GM18519 (cell line): ENCODE measurements at regions not wholly inside any gene's neighbourhood (a gene's known extent, or its start where the extent isn't known, plus 50 kb on each side); places are given as distances from the start of the nearest gene placed in this dataset.
"Not testable (repeated sequence)": the region's sequence is repeated elsewhere in the genome, so short reads cannot be mapped to it uniquely, and the experiment has no call there.

Source experiments
- ATAC-seq: cut with Tn5 transposase; IDR thresholded peaks from one replicate; pipeline ENCODE4 v1.9.1; 2021; ENCODE audit warnings: mild to moderate bottlenecking, moderate library complexity; ENCODE audit not compliant: unreplicated experiment, low FRiP score

DNA sequence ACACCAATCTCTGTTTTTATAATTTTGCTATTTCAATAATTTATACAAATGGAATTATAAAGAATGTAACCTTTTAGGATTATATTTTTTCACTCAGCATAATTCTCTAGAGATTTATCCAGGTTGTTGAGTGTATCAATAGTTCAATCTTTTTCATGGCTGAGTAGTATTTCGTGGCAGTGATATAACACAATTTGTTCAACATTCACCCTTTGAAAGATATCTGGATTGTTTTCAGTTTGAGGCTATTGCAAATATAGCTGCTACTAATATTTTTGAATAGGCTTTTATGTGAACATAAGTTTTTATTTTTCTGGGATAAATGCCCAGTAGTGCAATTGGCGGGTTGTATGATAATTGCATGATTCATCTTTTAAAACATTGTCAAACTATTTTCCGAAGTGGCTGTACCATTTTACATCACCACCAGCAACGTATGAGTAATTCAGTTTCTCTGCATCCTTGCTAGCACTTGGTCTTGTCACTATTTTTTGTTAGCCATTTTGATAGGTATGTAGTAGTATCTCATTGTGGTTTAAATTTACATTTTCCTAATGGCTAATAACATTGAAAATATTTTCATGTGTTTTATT lies 55.6 kb upstream of the ABCD3 start:
- ATAC-seq: no peak

DNA sequence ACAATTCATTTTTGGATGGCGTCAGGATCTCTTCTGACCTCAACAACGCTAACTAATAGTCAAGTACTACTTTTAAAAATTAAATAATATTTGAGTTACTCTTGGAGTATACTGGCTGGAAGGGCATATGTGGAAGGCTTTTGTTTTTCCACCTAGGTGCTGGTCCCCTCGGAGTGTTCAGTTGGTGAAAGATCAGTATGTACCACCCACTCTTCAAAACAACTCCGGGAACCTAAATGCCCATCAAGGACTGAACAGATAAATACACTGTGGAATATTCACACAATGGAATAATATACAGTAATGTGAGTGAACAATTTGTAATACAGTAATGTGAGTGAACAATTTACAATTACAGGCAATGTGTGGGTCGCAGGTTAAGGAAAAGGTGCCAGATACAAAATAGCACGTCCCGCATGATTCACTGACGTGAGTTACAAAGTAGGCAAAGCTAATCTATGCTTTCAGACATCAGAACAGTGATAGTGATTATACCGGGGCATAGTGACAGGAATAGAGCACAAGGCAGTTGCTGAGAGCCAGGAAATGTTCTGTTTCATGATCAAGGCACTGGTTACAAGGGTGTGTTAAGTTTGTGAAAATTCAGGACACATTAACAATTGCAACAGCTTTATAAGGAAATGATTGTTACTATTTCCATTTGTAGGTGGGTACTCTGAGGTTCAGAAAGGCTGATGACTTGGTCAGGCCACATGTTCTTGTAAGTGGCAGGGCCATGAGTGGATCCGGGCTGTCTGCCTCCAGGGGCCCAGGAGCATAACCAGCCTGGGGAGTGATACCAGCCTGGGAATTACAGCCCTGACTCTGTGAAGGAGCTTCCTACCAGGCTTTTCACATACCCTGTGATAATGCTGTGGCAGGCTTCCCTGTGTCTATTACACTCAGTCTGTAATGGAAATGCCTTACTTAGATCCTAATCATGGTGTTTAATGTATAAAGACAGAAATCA lies 59.3 kb upstream of the ABCD3 start:
- no peak for ATAC-seq

DNA sequence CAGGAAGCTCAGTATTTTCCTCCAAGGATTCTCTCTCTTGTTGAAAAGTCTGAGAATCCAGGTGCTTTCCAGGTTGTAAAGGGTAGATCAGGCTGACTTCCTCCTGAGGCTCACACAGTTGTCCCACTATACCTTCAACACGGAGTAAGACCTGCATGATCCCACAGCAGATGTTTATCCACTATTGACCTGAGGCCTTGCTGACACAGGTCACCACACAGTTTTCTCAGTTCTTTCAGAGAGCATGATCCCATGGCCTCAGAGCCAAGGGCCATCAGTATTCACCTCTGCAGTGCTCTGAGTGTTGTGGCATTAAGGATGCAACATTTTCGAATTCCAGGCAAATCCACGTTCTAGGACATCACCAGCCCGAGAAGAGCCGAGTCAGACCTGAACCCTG lies 60.5 kb upstream of the ABCD3 start:
- no peak for ATAC-seq

- ATAC-seq: no peak
These were observed 62.7 kb upstream of the ABCD3 start for GRCh38 chr1:94355485-94355980.

- no peak for ATAC-seq
These were observed 66.7 kb upstream of the ABCD3 start for GRCh38 chr1:94351481-94351880.

DNA sequence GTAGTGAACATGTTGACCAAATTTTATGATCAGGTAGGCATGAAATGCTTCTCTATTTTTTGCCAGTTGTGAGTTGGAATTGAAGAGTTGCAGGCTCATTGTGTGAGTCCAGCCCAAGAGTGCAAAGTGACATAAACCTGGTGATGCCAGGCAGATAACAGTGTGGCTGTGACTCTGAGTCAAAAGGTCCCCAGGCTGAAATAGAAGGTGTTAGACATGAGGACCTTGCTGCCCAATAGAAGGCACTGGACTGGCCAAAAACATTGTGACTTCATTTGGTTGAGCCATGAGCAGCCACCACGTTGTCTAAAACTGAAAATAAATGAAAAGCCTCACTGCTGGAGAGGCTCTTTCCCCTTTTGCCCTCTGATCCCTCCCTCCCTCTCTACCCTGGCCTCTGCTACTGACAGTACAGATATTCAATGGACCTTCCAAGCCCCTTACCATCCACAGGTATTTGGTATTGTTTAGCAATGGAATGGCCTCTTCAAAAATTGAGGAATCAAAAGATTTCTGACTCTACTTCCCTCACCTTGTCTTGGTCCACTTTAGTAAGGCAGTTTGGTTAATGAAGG lies 67.8 kb upstream of the ABCD3 start:
- ATAC-seq: no peak

GRCh38 chr1:94349853-94350252 lies 68.3 kb upstream of the ABCD3 start:
- ATAC-seq: no peak

GRCh38 chr1:94348386-94348785 lies 69.8 kb upstream of the ABCD3 start:
- ATAC-seq: not testable (repeated sequence)

DNA sequence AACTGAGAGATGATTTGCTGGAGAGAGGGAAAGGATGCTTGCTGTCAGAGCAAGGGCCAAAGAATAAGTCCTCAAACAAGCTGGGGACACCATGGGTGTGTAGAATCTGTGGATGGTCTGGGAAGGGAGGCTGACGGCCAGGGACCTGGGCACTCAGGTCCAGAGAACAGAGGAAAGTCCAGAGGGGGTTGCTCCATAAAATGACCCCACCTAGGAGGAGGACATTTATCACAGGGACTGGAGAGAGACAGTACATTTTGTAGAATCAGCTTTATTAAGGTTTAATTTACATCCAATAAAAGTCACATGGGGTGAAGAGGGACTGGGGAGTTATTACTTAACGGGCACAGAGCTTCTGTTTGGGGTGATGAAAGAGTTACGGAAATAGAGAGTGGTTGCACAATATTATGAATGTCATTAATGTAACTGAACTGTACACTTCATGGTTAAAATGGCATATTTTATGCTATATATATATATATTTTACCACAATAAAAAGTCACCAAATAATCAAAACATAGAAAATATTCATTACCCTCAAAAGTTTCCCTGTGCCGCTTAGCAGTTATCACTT lies 73.0 kb upstream of the ABCD3 start:
- no peak for ATAC-seq

DNA sequence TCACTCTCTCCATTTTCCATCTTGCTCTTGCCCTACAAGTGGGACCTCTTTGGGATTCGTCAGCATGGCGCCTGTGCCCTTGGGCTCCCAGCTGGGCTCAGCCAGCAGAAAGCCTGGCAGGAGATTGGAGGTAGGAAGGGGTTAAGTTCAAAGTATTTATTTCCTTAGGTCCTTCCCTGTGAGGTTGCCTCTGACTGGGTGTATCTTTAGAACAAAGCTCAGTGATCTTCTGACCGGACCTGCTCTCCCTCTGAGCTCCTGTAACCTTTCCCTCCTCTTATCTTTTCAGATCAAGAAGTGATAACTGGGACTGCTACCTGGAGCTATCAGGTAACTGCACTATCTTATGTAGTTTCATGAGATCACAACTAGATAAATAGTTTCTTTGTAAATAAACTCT lies 75.8 kb upstream of the ABCD3 start:
- no peak for ATAC-seq

- no peak for ATAC-seq
These were observed 78.8 kb upstream of the ABCD3 start for GRCh38 chr1:94339206-94339927.

DNA sequence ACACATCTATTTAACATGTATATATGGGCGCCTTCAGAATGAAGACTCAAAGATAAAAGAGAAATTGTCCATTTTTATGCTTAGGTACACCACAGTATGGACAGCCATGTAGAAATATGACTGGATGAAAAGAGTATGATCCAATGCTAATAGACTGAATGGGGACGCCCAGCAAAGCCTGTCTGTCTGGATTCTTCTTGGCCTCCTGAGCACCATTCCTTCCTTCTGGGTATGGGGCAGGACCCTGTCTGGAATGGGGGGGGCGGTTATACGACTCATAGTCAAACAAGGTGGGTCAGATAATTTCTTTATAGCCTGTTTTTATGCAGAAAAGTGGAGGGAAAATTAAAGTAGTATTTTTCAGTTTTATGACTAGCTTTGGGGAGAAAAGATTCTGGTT lies 81.2 kb upstream of the ABCD3 start:
- no peak for ATAC-seq

DNA sequence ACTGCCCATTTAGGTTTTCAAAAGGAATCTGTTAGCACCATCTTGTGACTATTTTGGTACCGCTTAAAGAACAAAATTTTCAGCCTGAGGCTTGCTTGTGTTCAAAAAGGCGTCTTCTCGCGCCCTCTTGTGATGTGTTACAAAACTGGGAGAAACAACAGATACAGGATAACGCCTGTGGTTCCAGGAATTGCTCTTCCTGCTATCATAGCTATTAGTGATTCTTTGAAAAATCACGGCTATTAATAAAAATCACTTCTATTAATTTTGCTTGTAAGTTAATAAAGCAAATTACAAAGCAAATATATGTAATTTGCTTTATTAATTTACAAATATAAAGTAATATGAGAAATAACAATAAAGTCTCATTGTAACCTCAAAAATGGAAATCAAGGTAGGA lies 82.2 kb upstream of the ABCD3 start:
- no peak for ATAC-seq

DNA sequence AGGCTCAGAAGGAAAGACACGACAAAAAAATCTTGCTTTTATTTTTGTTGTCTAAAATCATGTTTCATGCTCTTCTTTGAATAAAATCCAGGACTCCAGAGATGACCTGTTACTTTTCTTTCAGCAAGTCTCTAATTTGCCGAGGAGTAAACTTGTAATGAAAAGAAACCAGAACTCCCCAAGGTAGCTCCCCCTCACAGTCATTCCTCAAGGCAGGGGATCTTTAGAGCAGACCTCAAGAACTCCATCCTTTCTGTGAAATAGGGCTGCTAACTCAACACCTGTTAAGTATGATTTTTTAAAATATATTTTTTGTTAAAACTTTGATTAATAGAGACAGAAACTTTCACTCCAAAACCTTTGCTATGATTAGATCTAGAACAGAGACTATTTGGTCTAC lies 82.7 kb upstream of the ABCD3 start:
- no peak for ATAC-seq

DNA sequence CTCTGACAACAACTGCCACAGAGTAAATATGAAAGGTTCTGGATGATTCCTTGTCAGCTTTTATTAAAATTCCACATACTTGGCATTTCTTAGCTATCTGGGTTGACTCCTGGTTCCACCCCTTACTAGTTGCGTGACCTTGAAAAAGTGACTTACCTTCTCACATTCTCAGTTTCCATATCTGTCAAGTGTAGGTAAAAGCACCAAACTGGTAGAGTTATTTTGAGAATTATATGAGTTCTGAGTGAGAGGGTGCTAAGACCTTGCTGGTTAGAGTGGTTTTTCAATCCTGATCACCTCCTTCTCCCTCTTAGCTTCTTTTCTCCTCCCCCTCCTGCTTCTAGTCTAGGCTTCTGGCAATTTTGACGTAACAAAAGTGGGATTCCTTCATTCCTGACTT lies 83.4 kb upstream of the ABCD3 start:
- ATAC-seq: no peak

DNA sequence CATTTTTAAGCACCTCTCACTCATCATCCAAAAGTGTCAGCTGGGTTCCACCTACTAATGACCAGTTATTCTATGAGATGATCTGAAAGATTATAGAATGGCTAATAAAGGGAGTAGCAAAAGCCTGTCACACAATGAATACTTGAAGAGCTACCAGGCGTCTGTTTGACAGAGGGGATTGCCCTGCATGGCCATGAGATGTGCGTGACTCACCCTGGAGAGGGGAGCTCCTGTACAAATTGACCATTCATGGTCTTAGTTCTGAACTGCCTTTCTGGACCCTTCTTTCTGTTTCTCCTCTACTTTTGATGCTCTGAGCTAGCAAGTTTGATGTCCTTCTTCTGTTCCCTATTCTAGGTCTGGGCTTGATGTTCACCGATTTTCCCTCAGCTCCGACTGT lies 85.2 kb upstream of the ABCD3 start:
- ATAC-seq: peak; percentile 39

GRCh38 chr1:94332516-94332915 lies 85.7 kb upstream of the ABCD3 start:
- ATAC-seq: no peak

GRCh38 chr1:94329986-94330385 lies 88.2 kb upstream of the ABCD3 start:
- ATAC-seq: no peak

DNA sequence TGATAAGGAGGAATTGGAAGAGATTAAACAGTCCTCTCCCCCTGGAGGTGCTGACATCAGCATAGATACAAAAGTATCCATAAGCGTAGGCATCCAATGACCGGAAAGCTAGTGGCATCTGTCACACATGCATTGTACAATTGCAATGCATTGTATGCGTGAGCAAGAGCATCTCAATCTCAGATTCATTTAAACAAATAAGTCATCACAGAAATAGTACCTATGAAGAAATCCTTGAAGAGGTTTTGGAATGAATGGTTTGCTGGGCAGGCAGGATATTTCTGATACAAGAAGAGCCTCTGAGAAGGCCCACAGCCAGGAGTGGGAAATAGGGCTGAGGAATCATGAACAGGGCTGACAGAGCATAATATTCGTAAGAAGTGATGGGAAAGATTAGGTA lies 88.9 kb upstream of the ABCD3 start:
- no peak for ATAC-seq

DNA sequence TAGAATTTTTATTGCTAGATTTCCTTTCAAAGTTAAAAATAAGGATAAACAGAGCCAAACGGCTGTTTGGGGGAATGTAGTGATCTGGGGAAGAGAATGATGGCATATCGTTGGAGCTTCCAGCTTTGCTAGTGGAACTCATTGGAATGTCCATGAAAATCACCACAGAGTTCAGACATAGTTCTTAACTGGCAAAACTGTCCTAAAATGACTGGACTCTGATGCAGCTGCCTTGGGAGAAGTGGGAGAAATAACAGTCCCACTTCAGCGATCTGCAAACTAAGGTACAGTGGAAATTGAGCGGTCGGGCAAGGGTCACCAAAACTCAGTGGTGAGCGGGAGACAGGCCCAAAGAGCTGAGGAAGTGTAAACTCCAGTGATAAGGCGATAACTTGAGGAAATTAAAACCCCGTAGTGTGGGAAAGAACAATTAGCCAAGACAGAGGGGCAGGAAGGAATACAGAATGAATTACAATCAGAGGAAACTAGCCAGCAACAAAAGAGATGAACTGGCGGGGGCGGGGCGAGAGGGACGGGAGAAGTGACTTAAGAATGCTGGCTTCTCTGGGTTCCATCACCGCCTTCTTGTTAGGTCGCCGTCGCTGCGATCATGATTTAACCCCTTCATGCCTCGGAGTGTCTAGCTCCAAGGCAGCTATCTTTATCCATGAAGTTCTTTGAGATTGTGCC lies 89.8 kb upstream of the ARHGAP29 start:
- ATAC-seq: no peak
